HEK293 (cell line): ENCODE measurements at regions not wholly inside any gene's neighbourhood (a gene's known extent, or its start where the extent isn't known, plus 50 kb on each side); places are given as distances from the start of the nearest gene placed in this dataset.

ENCODE experiments used
- CTCF ChIA-PET: fragments of 350-600 bp; formaldehyde crosslinking; extraction: SDS; loops from one replicate; lab custom pipeline; 2021; ENCODE audit warnings: antibody characterized with exemption; lab: Yijun Ruan, JAX
- POLR2A ChIA-PET: fragments of 300-600 bp; formaldehyde crosslinking; extraction: SDS; loops from one replicate; lab custom pipeline; 2020; ENCODE audit warnings: antibody characterized with exemption, inconsistent platforms; lab: Yijun Ruan, JAX
- H3K27ac ChIP-seq: fragments of 200-500 bp; sonication (Bioruptor generic); 2 replicates; pipeline ENCODE4 v1.5.1; 2014; ENCODE audit warnings: low read depth, low read length, control low read depth, inconsistent platforms; ENCODE audit errors: extremely low read depth
- H3K36me3 ChIP-seq, 2 experiments: fragments of 200-500 bp in 1 of 2; sonication (Bioruptor generic) in 1 of 2; 1 replicate in 1 of 2; 2 replicates in 1 of 2; pipeline ENCODE4 v1.5.1; 2014 to 2017; ENCODE audit warnings: inconsistent platforms in 2 of 2, low read length in 2 of 2; ENCODE audit not compliant: control insufficient read depth in 2 of 2, insufficient read depth in 1 of 2
- H3K4me1 ChIP-seq: fragments of 200-500 bp; sonication (Bioruptor generic); 2 replicates; pipeline ENCODE4 v1.5.1; 2014; ENCODE audit warnings: mild to moderate bottlenecking, low read length, inconsistent platforms; ENCODE audit not compliant: control insufficient read depth, insufficient read depth
- H3K4me3 ChIP-seq: 2 replicates; pipeline ENCODE4 v1.5.1; 2011; ENCODE audit warnings: low read depth, mild to moderate bottlenecking, control low read depth, low read length, moderate library complexity
- H3K9me3 ChIP-seq: fragments of 200-500 bp; sonication (Bioruptor generic); 2 replicates; pipeline ENCODE4 v1.5.1; 2014; ENCODE audit warnings: low read depth, low read length, inconsistent platforms; ENCODE audit not compliant: control insufficient read depth, insufficient read depth
- PRDM1 ChIP-seq: fragments of 450-650 bp; formaldehyde crosslinking; IDR thresholded peaks from 2 replicates; pipeline ENCODE4; 2016; ENCODE audit warnings: missing biosample characterization, missing genetic modification characterization
- RBAK ChIP-seq: fragments of 450-650 bp; formaldehyde crosslinking; IDR thresholded peaks from 2 replicates; pipeline ENCODE4 v1.5.1; 2016; ENCODE audit warnings: missing biosample characterization, missing genetic modification characterization
- YY1 ChIP-seq: fragments of 450-650 bp; formaldehyde crosslinking; IDR thresholded peaks from 2 replicates; pipeline ENCODE4 v1.5.1; 2018; ENCODE audit warnings: missing biosample characterization, missing genetic modification characterization
- ZNF10 ChIP-seq: fragments of 450-650 bp; formaldehyde crosslinking; IDR thresholded peaks from 2 replicates; pipeline ENCODE4 v1.5.1; 2017; ENCODE audit warnings: missing biosample characterization, missing genetic modification characterization
- ZNF146 ChIP-seq: fragments of 450-650 bp; formaldehyde crosslinking; IDR thresholded peaks from 2 replicates; pipeline ENCODE4 v1.5.1; 2016; ENCODE audit warnings: missing biosample characterization, missing genetic modification characterization
- ZNF211 ChIP-seq: fragments of 450-650 bp; formaldehyde crosslinking; IDR thresholded peaks from 2 replicates; pipeline ENCODE4 v1.5.1; 2016; ENCODE audit warnings: low read depth, missing biosample characterization, missing genetic modification characterization
- ZNF239 ChIP-seq: fragments of 450-650 bp; formaldehyde crosslinking; IDR thresholded peaks from 2 replicates; pipeline ENCODE4 v1.5.1; 2016; ENCODE audit warnings: missing biosample characterization, missing genetic modification characterization
- ZNF311 ChIP-seq: fragments of 450-650 bp; formaldehyde crosslinking; IDR thresholded peaks from 2 replicates; pipeline ENCODE4 v1.5.1; 2017; ENCODE audit warnings: missing biosample characterization, missing genetic modification characterization, borderline replicate concordance
- ZNF366 ChIP-seq: fragments of 450-650 bp; formaldehyde crosslinking; conservative IDR thresholded peaks from 2 replicates; pipeline ENCODE4 v1.5.1; 2016; ENCODE audit warnings: missing biosample characterization, missing genetic modification characterization
- ZNF398 ChIP-seq: fragments of 450-650 bp; formaldehyde crosslinking; IDR thresholded peaks from 2 replicates; pipeline ENCODE4 v1.5.1; 2017; ENCODE audit warnings: missing biosample characterization, missing genetic modification characterization
- ZNF510 ChIP-seq: fragments of 450-650 bp; formaldehyde crosslinking; IDR thresholded peaks from 2 replicates; pipeline ENCODE4 v1.5.1; 2018; ENCODE audit warnings: mild to moderate bottlenecking, missing genetic modification characterization, missing biosample characterization; ENCODE audit not compliant: insufficient replicate concordance
- ZNF530 ChIP-seq: fragments of 450-650 bp; formaldehyde crosslinking; IDR thresholded peaks from 2 replicates; pipeline ENCODE4 v1.5.1; 2016; ENCODE audit warnings: low read depth, missing biosample characterization, missing genetic modification characterization
- ZNF639 ChIP-seq: fragments of 450-650 bp; formaldehyde crosslinking; IDR thresholded peaks from 2 replicates; pipeline ENCODE4 v1.5.1; 2016; ENCODE audit warnings: missing biosample characterization, missing genetic modification characterization
- ZNF785 ChIP-seq: fragments of 450-650 bp; formaldehyde crosslinking; IDR thresholded peaks from 2 replicates; pipeline ENCODE4 v1.5.1; 2016; ENCODE audit warnings: missing biosample characterization, missing genetic modification characterization
- ZNF791 ChIP-seq: fragments of 450-650 bp; formaldehyde crosslinking; IDR thresholded peaks from 2 replicates; pipeline ENCODE4 v1.5.1; 2016; ENCODE audit warnings: missing biosample characterization, missing genetic modification characterization
- ZSCAN16 ChIP-seq: fragments of 450-650 bp; formaldehyde crosslinking; IDR thresholded peaks from 2 replicates; pipeline ENCODE4 v1.5.1; 2016; ENCODE audit warnings: missing biosample characterization, missing genetic modification characterization

- Histone ChIP-seq H3K9me3 (no peaks in the 10 kb centered on the region), H3K4me3 (no peak overlapping the region), H3K27ac (no peak overlapping the region), H3K36me3 (no peaks in the 10 kb centered on the region), H3K4me1 (no peaks in the 10 kb centered on the region)
- TF ChIP-seq ZNF530 (no peak), ZNF311 (tag by site-specific recombination) (peak; percentile 48; the same call in 1 of the 2 replicates), RBAK (tag by site-specific recombination) (no peak), ZNF639 (tag by site-specific recombination) (no peak), ZNF366 (peak; percentile 41; the same call in 1 of the 2 replicates), PRDM1 (peak; percentile 95), ZSCAN16 (no peak), ZNF146 (no peak), ZNF510 (no peak), ZNF785 (tag by site-specific recombination) (no peak), ZNF10 (tag by site-specific recombination) (no peak), ZNF791 (no peak), ZNF211 (no peak), ZNF239 (tag by site-specific recombination) (no peak), YY1 (tag by site-specific recombination) (no peak), ZNF398 (tag by site-specific recombination) (peak; percentile 24; the same call in 1 of the 2 replicates)
- POLR2A ChIA-PET, result no interaction called here
- CTCF ChIA-PET, result interaction anchor here (1.2 kb wide), 2 partner anchors 42 to 47 kb away, joined by 3 read pairs; no protein-coding TSS in a partner anchor
These were observed 50.1 kb upstream of the CAPN7 start for GRCh38 chr3:15155840-15156360.
